Activated B cell treated with CpG ODN at 0.5 μM for 24 hours (primary cell): ENCODE measurements at regions not wholly inside any gene's neighbourhood (a gene's known extent, or its start where the extent isn't known, plus 50 kb on each side); places are given as distances from the start of the nearest gene placed in this dataset.

Experiments used
- ATAC-seq: fragments of 200-7000 bp; cut with Tn5 transposase; one replicate; pipeline ENCODE4 v1.10.0; 2021; ENCODE audit warnings: low read depth, mild to moderate bottlenecking, moderate library complexity
- CTCF ChIA-PET: fragments of 350-600 bp; sonication (Branson Sonifier 250); formaldehyde crosslinking; loops from one replicate; lab custom pipeline; 2021; ENCODE audit warnings: antibody characterized with exemption; lab: Charles Lee
- POLR2A ChIA-PET: fragments of 350-600 bp; sonication (Branson Sonifier 250); formaldehyde crosslinking; loops from one replicate; lab custom pipeline; 2021; ENCODE audit warnings: antibody characterized with exemption; lab: Charles Lee
- DNase-seq: peaks from one replicate; pipeline ENCODE4 v3.0.0; 2022
- H3K27ac Mint-ChIP-seq: one replicate; pipeline ENCODE4 v1.8.0; 2020; ENCODE audit warnings: mixed read lengths
- H3K27me3 Mint-ChIP-seq: one replicate; pipeline ENCODE4 v1.8.0; 2021; ENCODE audit warnings: mixed read lengths
- H3K36me3 Mint-ChIP-seq: one replicate; pipeline ENCODE4 v1.8.0; 2021; ENCODE audit warnings: low read depth, mixed read lengths
- H3K4me1 Mint-ChIP-seq: one replicate; pipeline ENCODE4 v1.8.0; 2021; ENCODE audit warnings: mixed read lengths
- H3K4me3 Mint-ChIP-seq: one replicate; pipeline ENCODE4 v1.8.0; 2020; ENCODE audit warnings: mild to moderate bottlenecking, mixed read lengths
- H3K9me3 Mint-ChIP-seq: one replicate; pipeline ENCODE4 v1.8.0; 2020; ENCODE audit warnings: mixed read lengths
- intact Hi-C: fragments of 100-400 bp; cut with micrococcal nuclease; formaldehyde crosslinking; loops from one replicate; pipeline ENCODE4 v1.15.1; 2024
- TF ChIP-seq, protein P1 (sequence below): fragments of 200-600 bp; IDR thresholded peaks from one replicate; pipeline ENCODE4 v1.8.0; 2022; ENCODE audit warnings: antibody characterized with exemption, mild to moderate bottlenecking

DNA sequence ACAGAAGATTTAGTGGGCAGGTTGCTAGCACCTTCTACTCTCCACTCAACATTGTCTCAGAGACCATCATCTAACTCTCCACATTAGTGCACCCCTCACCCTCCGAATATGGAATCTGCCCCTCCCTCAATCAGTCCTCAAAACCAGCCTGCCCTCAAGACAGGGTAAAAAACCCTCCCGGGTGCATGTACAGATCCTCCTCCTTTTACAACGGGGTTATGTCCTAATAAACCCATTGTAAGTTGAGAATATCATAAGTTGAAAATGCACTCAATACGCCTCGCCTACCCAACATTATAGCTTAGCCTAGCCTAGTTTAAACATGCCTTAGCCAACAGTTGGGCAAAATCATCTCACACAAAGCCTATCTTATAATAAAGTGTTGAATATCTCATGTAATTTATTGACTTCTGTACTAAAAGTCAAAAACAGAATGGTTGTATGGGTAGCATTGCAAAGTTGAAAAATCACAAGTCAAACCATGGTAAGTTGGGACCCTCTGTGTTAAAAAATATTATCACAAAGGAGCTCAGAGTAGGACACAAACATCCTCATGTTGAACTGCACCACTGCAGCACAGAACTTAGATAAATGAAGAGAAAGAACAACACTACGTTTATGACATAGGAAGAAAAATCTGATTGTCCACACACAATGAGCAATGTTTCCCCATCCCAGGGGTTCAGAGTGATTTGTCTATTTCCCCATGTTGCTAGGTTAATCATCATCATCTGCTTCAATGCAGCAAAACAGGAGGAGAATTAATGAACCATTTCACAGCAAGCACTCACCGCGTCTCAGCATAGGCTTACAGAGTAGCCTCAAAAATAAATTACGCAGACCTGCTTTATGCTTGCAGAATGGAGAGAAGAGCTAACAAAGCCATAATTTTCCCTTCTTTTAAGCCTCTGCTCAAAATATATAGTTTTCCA is 184.1 kb upstream of the ARL4C start:
- no peak overlapping the region for H3K4me3 Mint-ChIP-seq
- ATAC-seq (no peak), DNase-seq (no peak)
- no peaks in the 10 kb centered on the region for H3K4me1 Mint-ChIP-seq
- H3K27ac Mint-ChIP-seq: no peak overlapping the region
- H3K27me3 Mint-ChIP-seq: peaks cover 2% of the 10 kb centered on the region
- no peaks in the 10 kb centered on the region for H3K9me3 Mint-ChIP-seq
- CTCF ChIA-PET: no interaction called here
- TF ChIP-seq, protein P1, sequence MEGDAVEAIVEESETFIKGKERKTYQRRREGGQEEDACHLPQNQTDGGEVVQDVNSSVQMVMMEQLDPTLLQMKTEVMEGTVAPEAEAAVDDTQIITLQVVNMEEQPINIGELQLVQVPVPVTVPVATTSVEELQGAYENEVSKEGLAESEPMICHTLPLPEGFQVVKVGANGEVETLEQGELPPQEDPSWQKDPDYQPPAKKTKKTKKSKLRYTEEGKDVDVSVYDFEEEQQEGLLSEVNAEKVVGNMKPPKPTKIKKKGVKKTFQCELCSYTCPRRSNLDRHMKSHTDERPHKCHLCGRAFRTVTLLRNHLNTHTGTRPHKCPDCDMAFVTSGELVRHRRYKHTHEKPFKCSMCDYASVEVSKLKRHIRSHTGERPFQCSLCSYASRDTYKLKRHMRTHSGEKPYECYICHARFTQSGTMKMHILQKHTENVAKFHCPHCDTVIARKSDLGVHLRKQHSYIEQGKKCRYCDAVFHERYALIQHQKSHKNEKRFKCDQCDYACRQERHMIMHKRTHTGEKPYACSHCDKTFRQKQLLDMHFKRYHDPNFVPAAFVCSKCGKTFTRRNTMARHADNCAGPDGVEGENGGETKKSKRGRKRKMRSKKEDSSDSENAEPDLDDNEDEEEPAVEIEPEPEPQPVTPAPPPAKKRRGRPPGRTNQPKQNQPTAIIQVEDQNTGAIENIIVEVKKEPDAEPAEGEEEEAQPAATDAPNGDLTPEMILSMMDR: no peak
- POLR2A ChIA-PET: no interaction called here
- intact Hi-C loops: no loop called here
- H3K36me3 Mint-ChIP-seq: no peaks in the 10 kb centered on the region

- no peak for DNase-seq
- ATAC-seq: no peak
- no peak overlapping the region for H3K4me3 Mint-ChIP-seq
- CTCF ChIA-PET: no interaction called here
- H3K9me3 Mint-ChIP-seq: no peaks in the 10 kb centered on the region
- POLR2A ChIA-PET: no interaction called here
- H3K27me3 Mint-ChIP-seq: peaks cover 2% of the 10 kb centered on the region
- no peak overlapping the region for H3K27ac Mint-ChIP-seq
- no peaks in the 10 kb centered on the region for H3K4me1 Mint-ChIP-seq
- TF ChIP-seq, protein P1: no peak
- intact Hi-C loops: no loop called here
- H3K36me3 Mint-ChIP-seq: no peaks in the 10 kb centered on the region
These were observed 183.1 kb upstream of the ARL4C start for GRCh38 chr2:234679741-234680687.

- H3K9me3 Mint-ChIP-seq: no peaks in the 10 kb centered on the region
- intact Hi-C loops: no loop called here
- ChIA-PET CTCF (no interaction called here), POLR2A (no interaction called here)
- H3K4me3 Mint-ChIP-seq: no peak overlapping the region
- peaks cover 2% of the 10 kb centered on the region for H3K27me3 Mint-ChIP-seq
- TF ChIP-seq, protein P1: no peak
- H3K27ac Mint-ChIP-seq: no peak overlapping the region
- no peak for DNase-seq
- ATAC-seq: no peak
- H3K4me1 Mint-ChIP-seq: no peaks in the 10 kb centered on the region
- H3K36me3 Mint-ChIP-seq: no peaks in the 10 kb centered on the region
These were observed 182.4 kb upstream of the ARL4C start for GRCh38 chr2:234679301-234679740.

GRCh38 chr2:234678711-234679110 is 181.8 kb upstream of the ARL4C start:
- ATAC-seq: no peak
- intact Hi-C loops: no loop called here

More at GRCh38 chr2:234678711-234679110, 181.8 kb upstream of the ARL4C start:
- no peak overlapping the region for H3K27ac Mint-ChIP-seq
- no peaks in the 10 kb centered on the region for H3K4me1 Mint-ChIP-seq
- TF ChIP-seq, protein P1: no peak
- ChIA-PET POLR2A (no interaction called here), CTCF (no interaction called here)
- no peak for DNase-seq
- H3K9me3 Mint-ChIP-seq: no peaks in the 10 kb centered on the region
- no peak overlapping the region for H3K4me3 Mint-ChIP-seq
- H3K27me3 Mint-ChIP-seq: peaks cover 2% of the 10 kb centered on the region
- H3K36me3 Mint-ChIP-seq: no peaks in the 10 kb centered on the region
